IPS-18c (cell line): ENCODE measurements at regions not wholly inside any gene's neighbourhood (a gene's known extent, or its start where the extent isn't known, plus 50 kb on each side); places are given as distances from the start of the nearest gene placed in this dataset.
"Not testable (repeated sequence)": the region's sequence is repeated elsewhere in the genome, so short reads cannot be mapped to it uniquely, and the experiment has no call there.

Source experiments
- H3K4me3 ChIP-seq: 2 replicates; pipeline ENCODE4 v1.7.0; 2013; ENCODE audit warnings: low read depth, mild to moderate bottlenecking, low read length, moderate library complexity; ENCODE audit not compliant: insufficient read depth
- H3K9me3 ChIP-seq: one replicate; pipeline ENCODE4 v1.6.1; 2013; ENCODE audit warnings: mild to moderate bottlenecking, low read length, moderate library complexity; ENCODE audit not compliant: control insufficient read depth, insufficient read depth

GRCh38 chr16:29222615-29223014, 183.9 kb downstream of the NPIPB11 start:
- not testable (repeated sequence) for H3K9me3 ChIP-seq, H3K4me3 ChIP-seq

- not testable (repeated sequence) for H3K4me3 ChIP-seq, H3K9me3 ChIP-seq
These were observed 184.5 kb downstream of the NPIPB11 start for GRCh38 chr16:29222008-29222407.

- not testable (repeated sequence) for H3K4me3 ChIP-seq, H3K9me3 ChIP-seq
These were observed 185.1 kb downstream of the NPIPB11 start for GRCh38 chr16:29221281-29221955.

- not testable (repeated sequence) for H3K4me3 ChIP-seq, H3K9me3 ChIP-seq
These were observed 185.8 kb downstream of the NPIPB11 start for GRCh38 chr16:29220647-29221191.

GRCh38 chr16:29219966-29220646, 186.4 kb downstream of the NPIPB11 start:
- not testable (repeated sequence) for H3K9me3 ChIP-seq, H3K4me3 ChIP-seq

GRCh38 chr16:29219562-29219961, 186.9 kb downstream of the NPIPB11 start:
- H3K9me3 ChIP-seq, H3K4me3 ChIP-seq: not testable (repeated sequence)

- not testable (repeated sequence) for H3K4me3 ChIP-seq
These were observed 187.9 kb downstream of the NPIPB11 start for GRCh38 chr16:29218649-29219048.

GRCh38 chr16:29218171-29218570, 188.3 kb downstream of the NPIPB11 start:
- H3K9me3 ChIP-seq, H3K4me3 ChIP-seq: not testable (repeated sequence)

More at GRCh38 chr16:29218649-29219048, 187.9 kb downstream of the NPIPB11 start:
- H3K9me3 ChIP-seq = not testable (repeated sequence)

GRCh38 chr16:29217752-29218126, 188.8 kb downstream of the NPIPB11 start:
- not testable (repeated sequence) for H3K9me3 ChIP-seq, H3K4me3 ChIP-seq

- H3K9me3 ChIP-seq, H3K4me3 ChIP-seq: not testable (repeated sequence)
These were observed 189.3 kb downstream of the NPIPB11 start for GRCh38 chr16:29217104-29217751.

GRCh38 chr16:29213770-29214169, 192.7 kb downstream of the NPIPB11 start:
- not testable (repeated sequence) for H3K4me3 ChIP-seq, H3K9me3 ChIP-seq

GRCh38 chr16:29213251-29213650, 193.3 kb downstream of the NPIPB11 start:
- not testable (repeated sequence) for H3K4me3 ChIP-seq, H3K9me3 ChIP-seq

- not testable (repeated sequence) for H3K4me3 ChIP-seq, H3K9me3 ChIP-seq
These were observed 194.2 kb downstream of the NPIPB11 start for GRCh38 chr16:29212084-29213027.

- not testable (repeated sequence) for H3K4me3 ChIP-seq, H3K9me3 ChIP-seq
These were observed 195.1 kb downstream of the NPIPB11 start for GRCh38 chr16:29211456-29211855.

- not testable (repeated sequence) for H3K4me3 ChIP-seq, H3K9me3 ChIP-seq
These were observed 196.0 kb downstream of the NPIPB11 start for GRCh38 chr16:29210299-29211150.

GRCh38 chr16:29206120-29206519, 200.4 kb downstream of the NPIPB11 start:
- H3K4me3 ChIP-seq, H3K9me3 ChIP-seq: not testable (repeated sequence)
